HEK293 (cell line): ENCODE measurements at regions not wholly inside any gene's neighbourhood (a gene's known extent, or its start where the extent isn't known, plus 50 kb on each side); places are given as distances from the start of the nearest gene placed in this dataset.

Experiments
- CTCF ChIA-PET: fragments of 350-600 bp; formaldehyde crosslinking; extraction: SDS; loops from one replicate; lab custom pipeline; 2021; ENCODE audit warnings: antibody characterized with exemption; lab: Yijun Ruan, JAX
- POLR2A ChIA-PET: fragments of 300-600 bp; formaldehyde crosslinking; extraction: SDS; loops from one replicate; lab custom pipeline; 2020; ENCODE audit warnings: antibody characterized with exemption, inconsistent platforms; lab: Yijun Ruan, JAX
- H3K27ac ChIP-seq: fragments of 200-500 bp; sonication (Bioruptor generic); 2 replicates; pipeline ENCODE4 v1.5.1; 2014; ENCODE audit warnings: low read depth, low read length, control low read depth, inconsistent platforms; ENCODE audit errors: extremely low read depth
- H3K36me3 ChIP-seq, 2 experiments: fragments of 200-500 bp in 1 of 2; sonication (Bioruptor generic) in 1 of 2; 1 replicate in 1 of 2; 2 replicates in 1 of 2; pipeline ENCODE4 v1.5.1; 2014 to 2017; ENCODE audit warnings: inconsistent platforms in 2 of 2, low read length in 2 of 2; ENCODE audit not compliant: control insufficient read depth in 2 of 2, insufficient read depth in 1 of 2
- H3K4me1 ChIP-seq: fragments of 200-500 bp; sonication (Bioruptor generic); 2 replicates; pipeline ENCODE4 v1.5.1; 2014; ENCODE audit warnings: mild to moderate bottlenecking, low read length, inconsistent platforms; ENCODE audit not compliant: control insufficient read depth, insufficient read depth
- H3K4me3 ChIP-seq: 2 replicates; pipeline ENCODE4 v1.5.1; 2011; ENCODE audit warnings: low read depth, mild to moderate bottlenecking, control low read depth, low read length, moderate library complexity
- H3K9me3 ChIP-seq: fragments of 200-500 bp; sonication (Bioruptor generic); 2 replicates; pipeline ENCODE4 v1.5.1; 2014; ENCODE audit warnings: low read depth, low read length, inconsistent platforms; ENCODE audit not compliant: control insufficient read depth, insufficient read depth
- ATF2 ChIP-seq: fragments of 450-650 bp; formaldehyde crosslinking; IDR thresholded peaks from 2 replicates; pipeline ENCODE4 v1.5.1; 2016; ENCODE audit warnings: missing biosample characterization, missing genetic modification characterization, low read depth
- FEZF1 ChIP-seq: fragments of 450-650 bp; formaldehyde crosslinking; IDR thresholded peaks from 2 replicates; pipeline ENCODE4 v1.5.1; 2016; ENCODE audit warnings: missing biosample characterization, missing genetic modification characterization
- GLI4 ChIP-seq: fragments of 450-650 bp; formaldehyde crosslinking; IDR thresholded peaks from 2 replicates; pipeline ENCODE4 v1.5.1; 2016; ENCODE audit warnings: missing biosample characterization, missing genetic modification characterization
- IKZF3 ChIP-seq: fragments of 450-650 bp; IDR thresholded peaks from 2 replicates; pipeline ENCODE4 v1.5.0; 2018; ENCODE audit warnings: missing biosample characterization, mild to moderate bottlenecking, missing genetic modification characterization, moderate library complexity
- PRDM4 ChIP-seq: fragments of 450-650 bp; formaldehyde crosslinking; IDR thresholded peaks from 2 replicates; pipeline ENCODE4 v1.5.1; 2017; ENCODE audit warnings: missing biosample characterization, missing genetic modification characterization
- SCRT2 ChIP-seq: fragments of 450-650 bp; formaldehyde crosslinking; IDR thresholded peaks from 2 replicates; pipeline ENCODE4 v1.5.1; 2016; ENCODE audit warnings: missing biosample characterization, missing genetic modification characterization
- SP3 ChIP-seq: fragments of 450-650 bp; formaldehyde crosslinking; IDR thresholded peaks from 2 replicates; pipeline ENCODE4 v1.5.1; 2016; ENCODE audit warnings: missing biosample characterization, missing genetic modification characterization
- ZBTB20 ChIP-seq: fragments of 450-650 bp; formaldehyde crosslinking; IDR thresholded peaks from 2 replicates; pipeline ENCODE4 v1.5.1; 2016; ENCODE audit warnings: missing biosample characterization, missing genetic modification characterization
- ZBTB8A ChIP-seq: fragments of 450-650 bp; formaldehyde crosslinking; IDR thresholded peaks from 2 replicates; pipeline ENCODE4 v1.5.1; 2016; ENCODE audit warnings: missing biosample characterization, missing genetic modification characterization
- ZNF133 ChIP-seq: fragments of 450-650 bp; formaldehyde crosslinking; IDR thresholded peaks from 2 replicates; pipeline ENCODE4 v1.5.1; 2016; ENCODE audit warnings: missing biosample characterization, missing genetic modification characterization
- ZNF16 ChIP-seq: fragments of 450-650 bp; formaldehyde crosslinking; IDR thresholded peaks from 2 replicates; pipeline ENCODE4 v1.5.1; 2016; ENCODE audit warnings: low read depth, missing biosample characterization, missing genetic modification characterization
- ZNF23 ChIP-seq: fragments of 450-650 bp; formaldehyde crosslinking; IDR thresholded peaks from 2 replicates; pipeline ENCODE4 v1.5.1; 2016; ENCODE audit warnings: missing biosample characterization, missing genetic modification characterization, borderline replicate concordance
- ZNF266 ChIP-seq: fragments of 450-650 bp; formaldehyde crosslinking; IDR thresholded peaks from 2 replicates; pipeline ENCODE4 v1.5.1; 2016; ENCODE audit warnings: missing biosample characterization, missing genetic modification characterization, low read depth
- ZNF280C ChIP-seq: fragments of 450-650 bp; formaldehyde crosslinking; IDR thresholded peaks from 2 replicates; pipeline ENCODE4 v1.5.1; 2016; ENCODE audit warnings: missing biosample characterization, missing genetic modification characterization
- ZNF324 ChIP-seq: fragments of 450-650 bp; formaldehyde crosslinking; IDR thresholded peaks from 2 replicates; pipeline ENCODE4 v1.5.1; 2016; ENCODE audit warnings: missing biosample characterization, missing genetic modification characterization
- ZNF48 ChIP-seq: fragments of 450-650 bp; formaldehyde crosslinking; IDR thresholded peaks from 2 replicates; pipeline ENCODE4 v1.5.1; 2016; ENCODE audit warnings: missing biosample characterization, missing genetic modification characterization
- ZNF521 ChIP-seq: fragments of 450-650 bp; formaldehyde crosslinking; IDR thresholded peaks from 2 replicates; pipeline ENCODE4 v1.5.1; 2017; ENCODE audit warnings: missing biosample characterization, mild to moderate bottlenecking, missing genetic modification characterization
- ZNF555 ChIP-seq: fragments of 450-650 bp; formaldehyde crosslinking; conservative IDR thresholded peaks from 2 replicates; pipeline ENCODE4 v1.5.1; 2017; ENCODE audit warnings: missing biosample characterization, mild to moderate bottlenecking, missing genetic modification characterization, inconsistent platforms
- ZNF571 ChIP-seq: fragments of 450-650 bp; formaldehyde crosslinking; IDR thresholded peaks from 2 replicates; pipeline ENCODE4 v1.5.0; 2017; ENCODE audit warnings: missing biosample characterization, missing genetic modification characterization
- ZNF596 ChIP-seq: fragments of 450-650 bp; IDR thresholded peaks from 2 replicates; pipeline ENCODE4 v1.5.0; 2018; ENCODE audit warnings: missing biosample characterization, mild to moderate bottlenecking, missing genetic modification characterization, moderate library complexity
- ZNF621 ChIP-seq: fragments of 450-650 bp; formaldehyde crosslinking; IDR thresholded peaks from 2 replicates; pipeline ENCODE4 v1.5.1; 2017; ENCODE audit warnings: missing biosample characterization, missing genetic modification characterization
- ZNF645 ChIP-seq: fragments of 450-650 bp; formaldehyde crosslinking; IDR thresholded peaks from 2 replicates; pipeline ENCODE4; 2016; ENCODE audit warnings: missing biosample characterization, missing genetic modification characterization
- ZSCAN23 ChIP-seq: fragments of 450-650 bp; formaldehyde crosslinking; IDR thresholded peaks from 2 replicates; pipeline ENCODE4 v1.5.1; 2016; ENCODE audit warnings: missing biosample characterization, missing genetic modification characterization
- ZSCAN5A ChIP-seq: fragments of 450-650 bp; formaldehyde crosslinking; IDR thresholded peaks from 2 replicates; pipeline ENCODE4 v1.5.1; 2016; ENCODE audit warnings: missing biosample characterization, missing genetic modification characterization

- H3K36me3 ChIP-seq = no peaks in the 10 kb centered on the region
- no peak for TF ChIP-seq ZBTB8A (tag by site-specific recombination)
- TF ChIP-seq SCRT2 = peak; percentile 43; the same call in 1 of the 2 replicates
- no peak for TF ChIP-seq ZBTB20
- TF ChIP-seq FEZF1 (tag by site-specific recombination) = no peak
- TF ChIP-seq ZSCAN23 = no peak
- TF ChIP-seq ZNF521 (tag by site-specific recombination) = no peak
- 0 out of 2 replicates have a peak, but pooled peaks have one; percentile 22 for TF ChIP-seq ATF2 (tag by site-specific recombination)
- TF ChIP-seq ZNF133 (tag by site-specific recombination) = no peak
- H3K9me3 ChIP-seq = no peaks in the 10 kb centered on the region
- H3K4me3 ChIP-seq = no peak overlapping the region
- ChIA-PET POLR2A (no interaction called here), CTCF (interaction anchor here (0.6 to 1.4 kb wide), 26 partner anchors 11 to 1111 kb away, joined by 3 to 8 read pairs (median 4); no protein-coding TSS in a partner anchor)
- H3K27ac ChIP-seq = no peak overlapping the region
- H3K4me1 ChIP-seq = no peaks in the 10 kb centered on the region
Measured at GRCh38 chr15:60212536-60212935, 185.2 kb downstream of the ANXA2 start.

- Histone ChIP-seq H3K4me1 (no peaks in the 10 kb centered on the region), H3K27ac (no peak overlapping the region), H3K36me3 (no peaks in the 10 kb centered on the region), H3K9me3 (no peaks in the 10 kb centered on the region), H3K4me3 (no peak overlapping the region)
- ChIA-PET CTCF (interaction anchor here (0.6 to 0.9 kb wide), 2 partner anchors 11 to 261 kb away, joined by 3 to 4 read pairs; no protein-coding TSS in a partner anchor), POLR2A (no interaction called here)
- TF ChIP-seq ZNF645 (tag by site-specific recombination) (no peak), ZNF596 (no peak), ZNF555 (tag by site-specific recombination) (no peak), ZNF280C (tag by site-specific recombination) (no peak), GLI4 (tag by site-specific recombination) (no peak), ZNF266 (no peak), IKZF3 (tag by site-specific recombination) (no peak), ZSCAN5A (no peak)
Measured at GRCh38 chr15:60213377-60214000, 184.3 kb downstream of the ANXA2 start.

- H3K36me3 ChIP-seq = no peaks in the 10 kb centered on the region
- no peak overlapping the region for H3K4me3 ChIP-seq
- ChIA-PET CTCF (interaction anchor here (1.3 kb wide), 1 partner anchor 112 kb away, joined by 3 read pairs; no protein-coding TSS in a partner anchor), POLR2A (no interaction called here)
- H3K27ac ChIP-seq = no peak overlapping the region
- no peaks in the 10 kb centered on the region for H3K9me3 ChIP-seq
- H3K4me1 ChIP-seq = no peaks in the 10 kb centered on the region
- TF ChIP-seq ZNF48 (no peak), ZNF23 (tag by site-specific recombination) (no peak), ZNF621 (tag by site-specific recombination) (no peak), ZNF571 (tag by site-specific recombination) (no peak), ZNF16 (tag by site-specific recombination) (no peak), PRDM4 (tag by site-specific recombination) (no peak), ZNF324 (tag by site-specific recombination) (no peak), SP3 (tag by site-specific recombination) (no peak), ZBTB20 (no peak)
Measured at GRCh38 chr15:60214201-60214600, 183.6 kb downstream of the ANXA2 start.
